ENCODE measurements at regions not wholly inside any gene's neighbourhood (a gene's known extent, or its start where the extent isn't known, plus 50 kb on each side); places are given as distances from the start of the nearest gene placed in this dataset.

GRCh38 chr12:125412506-125412905 lies 347.3 kb downstream of the AACS start:
- Histone ChIP-seq H3K9ac (ENCODE audit: low read length) (no peak overlapping the region), H3K79me2 (replicated peaks; ENCODE audit: insufficient read depth, low read length) (no peaks in the 10 kb centered on the region), H3K27me3 (ENCODE audit: insufficient read depth, low read depth, low read length) (no peaks in the 10 kb centered on the region), H3K4me2 (ENCODE audit: low read length) (no peak overlapping the region), H3K4me3 (ENCODE audit: low read length) (no peak overlapping the region), H3K9me2 (ENCODE audit: insufficient read depth, low read length) (no peaks in the 10 kb centered on the region), H4K20me1 (ENCODE audit: insufficient read depth) (no peaks in the 10 kb centered on the region), H3F3A (ENCODE audit: insufficient read depth, low read length, poor library complexity, severe bottlenecking) (no peaks in the 10 kb centered on the region), H3K9me3 (ENCODE audit: low read length) (no peaks in the 10 kb centered on the region), H2AFZ (ENCODE audit: low read depth, low read length) (no peak overlapping the region), H3K36me3 (ENCODE audit: insufficient read depth, low read length) (no peaks in the 10 kb centered on the region), H3K27ac (ENCODE audit: low read length) (no peak overlapping the region)
- TF ChIP-seq RAD21 (conservative IDR thresholded peaks at IDR 0.05): no peak
- TF ChIP-seq CTCF (IDR thresholded peaks at IDR 0.05; ENCODE audit: poor library complexity, severe bottlenecking): no peak
- no peak for TF ChIP-seq EP300 (conservative IDR thresholded peaks at IDR 0.05; ENCODE audit: poor library complexity, severe bottlenecking)
- TF ChIP-seq SMC3 (conservative IDR thresholded peaks at IDR 0.05; ENCODE audit: poor library complexity): no peak
- TF ChIP-seq REST (IDR thresholded peaks at IDR 0.05; ENCODE audit: borderline replicate concordance): no peak
- TF ChIP-seq POLR2AphosphoS5 (IDR thresholded peaks at IDR 0.05): no peak
- TF ChIP-seq EZH2 (IDR thresholded peaks at IDR 0.05; ENCODE audit: borderline replicate concordance, insufficient read depth, low read length, poor library complexity, severe bottlenecking): no peak
- no peak for TF ChIP-seq MXI1 (conservative IDR thresholded peaks at IDR 0.05; ENCODE audit: poor library complexity, severe bottlenecking)
- TF ChIP-seq TAF1 (IDR thresholded peaks at IDR 0.05; ENCODE audit: low read depth): no peak

GRCh38 chr12:125417446-125417845 lies 352.2 kb downstream of the AACS start:
- H3F3A ChIP-seq (ENCODE audit: insufficient read depth, low read length, poor library complexity, severe bottlenecking): no peaks in the 10 kb centered on the region
- H3K27ac ChIP-seq (ENCODE audit: low read length): no peak overlapping the region
- H3K9me3 ChIP-seq (ENCODE audit: low read length): no peaks in the 10 kb centered on the region
- no peaks in the 10 kb centered on the region for H3K27me3 ChIP-seq (ENCODE audit: insufficient read depth, low read depth, low read length)
- no peak overlapping the region for H3K9ac ChIP-seq (ENCODE audit: low read length)
- H3K4me2 ChIP-seq (ENCODE audit: low read length): no peak overlapping the region
- H3K9me2 ChIP-seq (ENCODE audit: insufficient read depth, low read length): no peaks in the 10 kb centered on the region
- H3K4me3 ChIP-seq (ENCODE audit: low read length): no peak overlapping the region
- no peak overlapping the region for H2AFZ ChIP-seq (ENCODE audit: low read depth, low read length)
- H3K36me3 ChIP-seq (ENCODE audit: insufficient read depth, low read length): no peaks in the 10 kb centered on the region
- no peaks in the 10 kb centered on the region for H4K20me1 ChIP-seq (ENCODE audit: insufficient read depth)
- no peaks in the 10 kb centered on the region for H3K79me2 ChIP-seq (replicated peaks; ENCODE audit: insufficient read depth, low read length)
- no peak for TF ChIP-seq REST (IDR thresholded peaks at IDR 0.05; ENCODE audit: borderline replicate concordance)
- no peak for TF ChIP-seq TAF1 (IDR thresholded peaks at IDR 0.05; ENCODE audit: low read depth)
- no peak for TF ChIP-seq SMC3 (conservative IDR thresholded peaks at IDR 0.05; ENCODE audit: poor library complexity)
- no peak for TF ChIP-seq MXI1 (conservative IDR thresholded peaks at IDR 0.05; ENCODE audit: poor library complexity, severe bottlenecking)
- TF ChIP-seq POLR2AphosphoS5 (IDR thresholded peaks at IDR 0.05): no peak
- no peak for TF ChIP-seq CTCF (IDR thresholded peaks at IDR 0.05; ENCODE audit: poor library complexity, severe bottlenecking)
- no peak for TF ChIP-seq EP300 (conservative IDR thresholded peaks at IDR 0.05; ENCODE audit: poor library complexity, severe bottlenecking)
- TF ChIP-seq EZH2 (IDR thresholded peaks at IDR 0.05; ENCODE audit: borderline replicate concordance, insufficient read depth, low read length, poor library complexity, severe bottlenecking): no peak
- TF ChIP-seq RAD21 (conservative IDR thresholded peaks at IDR 0.05): no peak
